ENCODE measurements at regions not wholly inside any gene's neighbourhood (a gene's known extent, or its start where the extent isn't known, plus 50 kb on each side); places are given as distances from the start of the nearest gene placed in this dataset.

GRCh38 chr2:38174646-38175423 is 98.9 kb upstream of the CYP1B1 start:
- peak; percentile 99 for DNase-seq (ENCODE audit: low read depth)
- no peak for TF ChIP-seq CTCF (conservative IDR thresholded peaks at IDR 0.05; ENCODE audit: low read depth, low read length)
- H3K4me3 ChIP-seq (ENCODE audit: low read depth, low read length): peak overlapping the region; percentile 17

GRCh38 chr2:38174131-38174530 is 98.2 kb upstream of the CYP1B1 start:
- H3K4me3 ChIP-seq (ENCODE audit: low read depth, low read length): no peak overlapping the region
- DNase-seq (ENCODE audit: low read depth): no peak
- TF ChIP-seq CTCF (conservative IDR thresholded peaks at IDR 0.05; ENCODE audit: low read depth, low read length): no peak

- no peak overlapping the region for H3K4me3 ChIP-seq (ENCODE audit: low read depth, low read length)
- no peak for TF ChIP-seq CTCF (conservative IDR thresholded peaks at IDR 0.05; ENCODE audit: low read depth, low read length)
- no peak for DNase-seq (ENCODE audit: low read depth)
Observed at GRCh38 chr2:38173683-38174082, 97.7 kb upstream of the CYP1B1 start.

GRCh38 chr2:38171208-38171855 is 95.4 kb upstream of the CYP1B1 start:
- DNase-seq (ENCODE audit: low read depth): no peak
- H3K4me3 ChIP-seq (ENCODE audit: low read depth, low read length): no peak overlapping the region
- TF ChIP-seq CTCF (conservative IDR thresholded peaks at IDR 0.05; ENCODE audit: low read depth, low read length): no peak

GRCh38 chr2:38170733-38171132 is 94.8 kb upstream of the CYP1B1 start:
- no peak overlapping the region for H3K4me3 ChIP-seq (ENCODE audit: low read depth, low read length)
- TF ChIP-seq CTCF (conservative IDR thresholded peaks at IDR 0.05; ENCODE audit: low read depth, low read length): no peak
- DNase-seq (ENCODE audit: low read depth): no peak

- H3K4me3 ChIP-seq (ENCODE audit: low read depth, low read length): no peak overlapping the region
- DNase-seq (ENCODE audit: low read depth): no peak
- no peak for TF ChIP-seq CTCF (conservative IDR thresholded peaks at IDR 0.05; ENCODE audit: low read depth, low read length)
Observed at GRCh38 chr2:38170067-38170466, 94.1 kb upstream of the CYP1B1 start.
